Activated T-cell treated with anti-CD3 and anti-CD28 coated beads, Interleukin-2, amount 50 U/mL, for 24 hours (primary cell): ENCODE measurements at regions not wholly inside any gene's neighbourhood (a gene's known extent, or its start where the extent isn't known, plus 50 kb on each side); places are given as distances from the start of the nearest gene placed in this dataset.
A peak's percentile ranks its signal among the peaks of the same experiment; 100 is the strongest.

Experiments used
- DNase-seq: peaks from one replicate; pipeline ENCODE4 v3.0.0-alpha.2; 2020
- H3K27ac Mint-ChIP-seq: 2 replicates; pipeline ENCODE4 v1.8.0; 2020; ENCODE audit warnings: mild to moderate bottlenecking, mixed read lengths
- H3K27me3 Mint-ChIP-seq: 2 replicates; pipeline ENCODE4 v1.8.0; 2020; ENCODE audit warnings: mixed read lengths
- H3K36me3 Mint-ChIP-seq: 2 replicates; pipeline ENCODE4 v1.8.0; 2020; ENCODE audit warnings: low read depth, mixed read lengths
- H3K4me1 Mint-ChIP-seq: 2 replicates; pipeline ENCODE4 v1.8.0; 2020; ENCODE audit warnings: low read depth, mixed read lengths
- H3K4me3 Mint-ChIP-seq: 2 replicates; pipeline ENCODE4 v1.8.0; 2020; ENCODE audit warnings: mild to moderate bottlenecking, moderate library complexity, mixed read lengths
- H3K9me3 Mint-ChIP-seq: 2 replicates; pipeline ENCODE4 v1.8.0; 2020; ENCODE audit warnings: mixed read lengths

DNA sequence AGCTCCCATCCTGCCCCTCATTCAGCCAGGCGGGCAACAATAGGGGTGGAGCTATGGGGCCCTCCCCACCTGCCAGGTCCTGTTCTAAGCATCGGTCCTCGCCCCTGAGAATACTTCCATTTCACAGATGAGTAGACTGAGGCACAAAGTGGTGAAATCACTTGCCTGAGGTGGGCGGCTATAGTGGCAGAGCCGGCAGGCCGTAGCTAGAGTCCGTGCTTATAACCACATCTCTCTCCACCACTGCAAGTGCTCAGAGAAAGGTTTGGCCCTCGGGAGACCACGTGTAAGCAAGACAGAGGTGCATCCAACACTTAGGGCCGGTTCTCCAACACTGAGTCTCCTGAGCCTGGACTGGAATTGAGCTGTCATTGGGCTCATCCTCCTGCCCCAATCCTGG, 145.8 kb upstream of the UNC5B start:
- Mint-ChIP-seq H3K36me3 (no peaks in the 10 kb centered on the region), H3K27me3 (no peaks in the 10 kb centered on the region), H3K4me3 (no peak overlapping the region), H3K27ac (no peak overlapping the region), H3K9me3 (no peaks in the 10 kb centered on the region), H3K4me1 (no peaks in the 10 kb centered on the region)
- DNase-seq: no peak

DNA sequence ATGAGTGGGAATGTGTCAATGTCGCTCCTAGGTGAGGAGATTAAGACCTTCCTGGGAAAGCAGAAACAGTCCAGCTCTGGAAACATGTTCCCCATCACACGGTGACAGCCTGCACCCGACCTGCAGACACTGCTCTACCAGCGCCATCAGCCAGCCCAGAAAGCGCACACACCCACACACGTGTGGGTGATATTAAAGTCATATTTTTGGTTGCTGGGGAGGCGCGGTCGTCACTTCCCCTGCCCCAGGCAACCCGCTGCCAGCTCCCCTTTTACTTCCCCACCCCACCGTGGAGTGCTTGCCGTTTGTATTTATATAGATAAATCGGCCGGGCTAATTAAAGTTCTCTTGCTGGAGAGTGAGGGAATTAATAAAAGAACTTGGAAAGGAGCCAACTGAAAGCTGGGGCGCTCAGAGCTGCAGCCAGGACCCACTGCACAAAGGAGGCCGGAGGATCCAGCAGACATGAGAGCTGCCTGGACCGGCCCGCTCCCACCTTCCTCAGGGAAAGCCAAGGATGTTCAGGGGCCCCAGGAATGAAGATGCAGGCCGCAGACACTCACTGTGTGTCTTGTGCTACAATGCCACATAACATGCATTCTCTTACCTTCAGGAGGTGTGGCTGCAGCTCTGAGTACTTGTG, 145.2 kb upstream of the UNC5B start:
- Mint-ChIP-seq H3K9me3 (no peaks in the 10 kb centered on the region), H3K27me3 (no peaks in the 10 kb centered on the region), H3K4me3 (no peak overlapping the region), H3K27ac (no peak overlapping the region), H3K36me3 (no peaks in the 10 kb centered on the region), H3K4me1 (no peaks in the 10 kb centered on the region)
- DNase-seq: no peak

- Mint-ChIP-seq H3K36me3 (no peaks in the 10 kb centered on the region), H3K27me3 (no peaks in the 10 kb centered on the region), H3K27ac (no peak overlapping the region), H3K9me3 (no peaks in the 10 kb centered on the region), H3K4me3 (no peak overlapping the region), H3K4me1 (no peaks in the 10 kb centered on the region)
- no peak for DNase-seq
Measured at GRCh38 chr10:71068861-71069271, 143.5 kb upstream of the UNC5B start.

DNA sequence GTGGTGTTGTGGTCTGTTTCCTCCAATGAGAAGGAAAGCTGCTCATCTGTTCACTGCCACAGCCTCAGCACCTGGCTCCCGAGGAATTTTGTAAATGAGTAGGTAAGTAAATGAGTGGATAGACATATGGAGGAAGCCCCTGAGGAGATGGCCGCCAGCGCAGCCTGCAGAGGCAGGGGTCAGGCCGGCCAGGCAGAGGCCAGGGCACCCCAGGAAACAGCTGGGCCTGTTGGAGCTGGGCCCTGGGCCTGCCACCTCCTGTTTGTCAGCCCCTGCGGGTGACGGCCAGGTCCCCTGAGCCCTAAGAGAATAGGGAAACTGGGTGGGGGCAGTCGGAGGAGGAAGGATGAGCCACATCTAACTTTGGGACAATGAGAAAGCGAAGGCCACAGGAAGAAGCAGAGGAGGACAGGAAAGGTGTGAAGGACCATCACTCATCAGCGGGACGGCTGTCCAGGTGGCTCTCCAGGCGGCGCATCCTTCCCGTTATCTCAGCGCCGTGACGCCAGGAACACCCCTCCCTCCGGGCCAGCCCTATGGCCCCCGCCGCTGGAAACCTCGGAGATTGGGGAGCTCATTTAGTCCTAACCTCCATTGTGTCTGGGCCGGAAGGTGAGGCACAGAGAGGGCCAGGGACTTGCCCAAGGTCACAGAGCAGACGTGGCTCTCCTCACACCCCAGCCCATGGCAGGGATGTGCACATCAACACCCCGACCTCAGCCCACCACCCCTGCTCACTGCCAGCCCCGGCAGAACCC, 142.3 kb upstream of the UNC5B start:
- no peaks in the 10 kb centered on the region for H3K9me3 Mint-ChIP-seq
- no peak overlapping the region for H3K27ac Mint-ChIP-seq
- H3K27me3 Mint-ChIP-seq: no peaks in the 10 kb centered on the region
- H3K4me1 Mint-ChIP-seq: no peaks in the 10 kb centered on the region
- DNase-seq: no peak
- H3K36me3 Mint-ChIP-seq: no peaks in the 10 kb centered on the region
- H3K4me3 Mint-ChIP-seq: no peak overlapping the region

GRCh38 chr10:71070741-71071140, 141.6 kb upstream of the UNC5B start:
- DNase-seq: no peak
- Mint-ChIP-seq H3K36me3 (no peaks in the 10 kb centered on the region), H3K27ac (no peak overlapping the region), H3K27me3 (no peaks in the 10 kb centered on the region), H3K4me3 (no peak overlapping the region), H3K9me3 (no peaks in the 10 kb centered on the region), H3K4me1 (no peaks in the 10 kb centered on the region)

GRCh38 chr10:71072131-71072822, 140.1 kb upstream of the UNC5B start:
- H3K4me3 Mint-ChIP-seq: no peak overlapping the region
- DNase-seq: no peak
- no peaks in the 10 kb centered on the region for H3K4me1 Mint-ChIP-seq
- H3K36me3 Mint-ChIP-seq: no peaks in the 10 kb centered on the region
- no peaks in the 10 kb centered on the region for H3K27me3 Mint-ChIP-seq
- no peaks in the 10 kb centered on the region for H3K9me3 Mint-ChIP-seq
- H3K27ac Mint-ChIP-seq: no peak overlapping the region

DNA sequence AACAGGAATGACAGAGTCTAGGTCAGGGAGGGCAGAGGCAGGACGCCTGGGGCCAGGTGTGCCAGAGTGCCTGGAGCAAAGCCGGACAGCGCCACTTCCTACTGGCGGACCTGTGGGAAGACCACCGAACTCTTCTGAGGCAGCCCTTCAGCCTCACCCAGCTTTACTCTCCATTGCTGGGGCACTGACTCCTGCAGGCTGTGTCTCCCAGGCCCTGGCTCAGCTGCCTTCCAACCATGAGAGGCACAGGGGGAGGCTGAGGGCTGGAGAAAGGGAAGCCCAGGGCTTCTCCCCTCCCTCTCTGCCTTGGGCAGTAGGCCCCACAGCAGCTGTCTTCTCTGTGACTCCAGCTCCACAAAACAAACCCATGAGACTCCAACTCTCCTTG, 139.6 kb upstream of the UNC5B start:
- no peaks in the 10 kb centered on the region for H3K27me3 Mint-ChIP-seq
- DNase-seq: no peak
- H3K9me3 Mint-ChIP-seq: no peaks in the 10 kb centered on the region
- no peak overlapping the region for H3K4me3 Mint-ChIP-seq
- H3K4me1 Mint-ChIP-seq: no peaks in the 10 kb centered on the region
- no peak overlapping the region for H3K27ac Mint-ChIP-seq
- H3K36me3 Mint-ChIP-seq: no peaks in the 10 kb centered on the region

GRCh38 chr10:71073451-71074175, 138.8 kb upstream of the UNC5B start:
- Mint-ChIP-seq H3K4me3 (no peak overlapping the region), H3K4me1 (no peaks in the 10 kb centered on the region), H3K9me3 (no peaks in the 10 kb centered on the region), H3K27ac (no peak overlapping the region), H3K36me3 (no peaks in the 10 kb centered on the region), H3K27me3 (no peaks in the 10 kb centered on the region)
- DNase-seq: no peak

DNA sequence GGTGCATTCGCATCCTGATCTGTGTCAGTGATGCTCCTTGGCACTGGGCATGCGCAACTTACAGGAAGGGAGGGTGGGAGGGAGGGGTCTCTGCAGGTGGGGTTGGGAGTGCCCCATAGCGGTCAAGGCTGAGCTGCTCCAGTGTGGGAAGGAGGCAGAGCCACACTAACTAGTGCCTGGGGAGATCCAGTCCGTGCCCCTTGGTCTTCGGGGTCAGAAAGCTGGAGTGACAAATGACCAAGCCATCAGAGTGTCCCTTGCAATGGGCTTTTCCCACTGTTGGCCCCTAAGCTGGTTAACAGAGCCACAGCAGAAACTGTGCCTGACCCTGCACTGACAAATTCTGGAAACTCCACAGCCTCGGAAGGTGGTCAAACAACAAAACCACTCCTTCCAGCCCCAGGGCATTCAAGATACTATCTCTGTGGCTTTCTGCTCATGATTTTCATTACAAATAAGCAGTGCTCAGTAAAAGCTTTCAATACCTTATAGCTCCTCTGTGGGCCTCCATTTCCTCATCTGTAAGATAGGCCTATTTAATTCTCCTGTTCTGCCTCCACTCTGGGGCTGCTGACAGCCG, 138.1 kb upstream of the UNC5B start:
- Mint-ChIP-seq H3K27ac (no peak overlapping the region), H3K4me3 (no peak overlapping the region)

DNA sequence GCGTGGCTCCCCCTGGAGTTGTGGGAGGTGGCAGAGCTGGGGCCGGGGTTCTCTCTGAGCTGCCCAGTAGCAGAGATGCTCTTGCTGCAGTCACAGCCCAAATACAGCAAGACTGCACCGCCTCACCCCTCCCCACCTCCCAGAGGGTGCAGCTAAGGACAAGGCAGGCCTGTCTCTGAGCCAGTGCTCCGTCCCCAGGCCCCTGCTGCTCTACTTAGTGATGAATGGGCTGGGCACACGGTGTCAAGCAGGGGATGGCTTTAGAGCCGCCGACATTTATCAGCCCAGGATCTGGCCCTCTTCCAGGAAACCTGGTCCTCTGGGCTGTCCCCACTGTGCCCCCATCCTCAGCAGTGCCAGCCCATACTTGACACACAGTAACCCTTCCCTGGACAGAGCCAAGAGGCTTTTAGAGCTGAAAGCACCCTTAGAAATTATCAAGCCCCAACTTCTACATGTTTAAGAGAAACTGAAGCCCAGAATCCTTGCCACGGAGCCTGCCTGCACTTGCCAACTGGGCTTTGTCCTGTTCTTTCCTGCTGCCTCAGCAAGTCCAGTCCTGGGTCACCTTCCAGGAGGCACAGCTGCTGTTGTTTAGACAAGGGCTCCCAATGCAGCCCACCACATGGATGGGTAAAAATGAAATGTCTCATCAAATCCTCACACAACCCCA, 137.1 kb upstream of the UNC5B start:
- no peaks in the 10 kb centered on the region for H3K36me3 Mint-ChIP-seq
- no peak overlapping the region for H3K27ac Mint-ChIP-seq
- no peaks in the 10 kb centered on the region for H3K4me1 Mint-ChIP-seq
- H3K4me3 Mint-ChIP-seq: no peak overlapping the region
- no peaks in the 10 kb centered on the region for H3K27me3 Mint-ChIP-seq
- no peaks in the 10 kb centered on the region for H3K9me3 Mint-ChIP-seq
- DNase-seq: no peak

More for the DNA sequence above, 138.1 kb upstream of the UNC5B start:
- DNase-seq: no peak
- no peaks in the 10 kb centered on the region for H3K36me3 Mint-ChIP-seq
- H3K4me1 Mint-ChIP-seq: no peaks in the 10 kb centered on the region
- no peaks in the 10 kb centered on the region for H3K27me3 Mint-ChIP-seq
- H3K9me3 Mint-ChIP-seq: no peaks in the 10 kb centered on the region

- Mint-ChIP-seq H3K36me3 (no peaks in the 10 kb centered on the region), H3K4me1 (no peaks in the 10 kb centered on the region), H3K27ac (no peak overlapping the region), H3K4me3 (no peak overlapping the region), H3K27me3 (no peaks in the 10 kb centered on the region), H3K9me3 (no peaks in the 10 kb centered on the region)
- DNase-seq: no peak
Measured at GRCh38 chr10:71075759-71076472, 136.5 kb upstream of the UNC5B start.

GRCh38 chr10:71076473-71077142, 135.8 kb upstream of the UNC5B start:
- no peak for DNase-seq
- H3K9me3 Mint-ChIP-seq: no peaks in the 10 kb centered on the region
- no peak overlapping the region for H3K27ac Mint-ChIP-seq
- H3K4me3 Mint-ChIP-seq: no peak overlapping the region
- H3K27me3 Mint-ChIP-seq: no peaks in the 10 kb centered on the region
- no peaks in the 10 kb centered on the region for H3K36me3 Mint-ChIP-seq
- no peaks in the 10 kb centered on the region for H3K4me1 Mint-ChIP-seq

- H3K4me3 Mint-ChIP-seq: no peak overlapping the region
- no peaks in the 10 kb centered on the region for H3K27me3 Mint-ChIP-seq
- no peaks in the 10 kb centered on the region for H3K4me1 Mint-ChIP-seq
- H3K36me3 Mint-ChIP-seq: no peaks in the 10 kb centered on the region
- DNase-seq: peak; percentile 22
- no peak overlapping the region for H3K27ac Mint-ChIP-seq
- H3K9me3 Mint-ChIP-seq: no peaks in the 10 kb centered on the region
Measured at GRCh38 chr10:71077143-71077581, 135.2 kb upstream of the UNC5B start.
